ENCODE measurements at regions not wholly inside any gene's neighbourhood (a gene's known extent, or its start where the extent isn't known, plus 50 kb on each side); places are given as distances from the start of the nearest gene placed in this dataset.
"Not testable (repeated sequence)": the region's sequence is repeated elsewhere in the genome, so short reads cannot be mapped to it uniquely, and the experiment has no call there.

GRCh38 chr1:112855152-112855828 is 100.7 kb downstream of the SLC16A1 start:
- no peak for DNase-seq

GRCh38 chr1:112854368-112854984 is 101.5 kb downstream of the SLC16A1 start:
- not testable (repeated sequence) for DNase-seq

- DNase-seq = not testable (repeated sequence)
These were observed 102.1 kb downstream of the SLC16A1 start for GRCh38 chr1:112853915-112854314.

GRCh38 chr1:112852934-112853333 is 103.1 kb downstream of the SLC16A1 start:
- no peak for DNase-seq

- no peak for DNase-seq
These were observed 103.7 kb downstream of the SLC16A1 start for GRCh38 chr1:112852276-112852675.

GRCh38 chr1:112850034-112850757 is 105.8 kb downstream of the SLC16A1 start:
- DNase-seq = no peak

- no peak for DNase-seq
These were observed 106.5 kb downstream of the SLC16A1 start for GRCh38 chr1:112849425-112850033.

- DNase-seq = no peak
These were observed 114.2 kb downstream of the SLC16A1 start for GRCh38 chr1:112841825-112842224.

- DNase-seq = no peak
These were observed 115.1 kb downstream of the SLC16A1 start for GRCh38 chr1:112840631-112841624.

GRCh38 chr1:112836642-112837041 is 119.4 kb downstream of the SLC16A1 start:
- no peak for DNase-seq

GRCh38 chr1:112833806-112834205 is 118.7 kb upstream of the PPM1J start:
- no peak for DNase-seq

- DNase-seq = not testable (repeated sequence)
These were observed 117.1 kb upstream of the PPM1J start for GRCh38 chr1:112832259-112832658.

GRCh38 chr1:112829691-112830090 is 114.6 kb upstream of the PPM1J start:
- DNase-seq = not testable (repeated sequence)

GRCh38 chr1:112828716-112829115 is 113.6 kb upstream of the PPM1J start:
- no peak for DNase-seq

GRCh38 chr1:112827391-112827790 is 112.3 kb upstream of the PPM1J start:
- DNase-seq = not testable (repeated sequence)

- no peak for DNase-seq
These were observed 111.2 kb upstream of the PPM1J start for GRCh38 chr1:112826217-112826944.

- not testable (repeated sequence) for DNase-seq
These were observed 110.6 kb upstream of the PPM1J start for GRCh38 chr1:112825563-112826216.

GRCh38 chr1:112825075-112825474 is 109.9 kb upstream of the PPM1J start:
- not testable (repeated sequence) for DNase-seq

GRCh38 chr1:112821307-112822063 is 106.4 kb upstream of the PPM1J start:
- DNase-seq = not testable (repeated sequence)
